HEK293 (cell line): ENCODE measurements at regions not wholly inside any gene's neighbourhood (a gene's known extent, or its start where the extent isn't known, plus 50 kb on each side); places are given as distances from the start of the nearest gene placed in this dataset.

ENCODE experiments used
- CTCF ChIA-PET: fragments of 350-600 bp; formaldehyde crosslinking; extraction: SDS; loops from one replicate; lab custom pipeline; 2021; ENCODE audit warnings: antibody characterized with exemption; lab: Yijun Ruan, JAX
- POLR2A ChIA-PET: fragments of 300-600 bp; formaldehyde crosslinking; extraction: SDS; loops from one replicate; lab custom pipeline; 2020; ENCODE audit warnings: antibody characterized with exemption, inconsistent platforms; lab: Yijun Ruan, JAX
- H3K27ac ChIP-seq: fragments of 200-500 bp; sonication (Bioruptor generic); 2 replicates; pipeline ENCODE4 v1.5.1; 2014; ENCODE audit warnings: low read depth, low read length, control low read depth, inconsistent platforms; ENCODE audit errors: extremely low read depth
- H3K36me3 ChIP-seq, 2 experiments: fragments of 200-500 bp in 1 of 2; sonication (Bioruptor generic) in 1 of 2; 1 replicate in 1 of 2; 2 replicates in 1 of 2; pipeline ENCODE4 v1.5.1; 2014 to 2017; ENCODE audit warnings: inconsistent platforms in 2 of 2, low read length in 2 of 2; ENCODE audit not compliant: control insufficient read depth in 2 of 2, insufficient read depth in 1 of 2
- H3K4me1 ChIP-seq: fragments of 200-500 bp; sonication (Bioruptor generic); 2 replicates; pipeline ENCODE4 v1.5.1; 2014; ENCODE audit warnings: mild to moderate bottlenecking, low read length, inconsistent platforms; ENCODE audit not compliant: control insufficient read depth, insufficient read depth
- H3K4me3 ChIP-seq: 2 replicates; pipeline ENCODE4 v1.5.1; 2011; ENCODE audit warnings: low read depth, mild to moderate bottlenecking, control low read depth, low read length, moderate library complexity
- H3K9me3 ChIP-seq: fragments of 200-500 bp; sonication (Bioruptor generic); 2 replicates; pipeline ENCODE4 v1.5.1; 2014; ENCODE audit warnings: low read depth, low read length, inconsistent platforms; ENCODE audit not compliant: control insufficient read depth, insufficient read depth
- GLI2 ChIP-seq: fragments of 450-650 bp; formaldehyde crosslinking; IDR thresholded peaks from 2 replicates; pipeline ENCODE4; 2017; ENCODE audit warnings: missing biosample characterization, missing genetic modification characterization, low read depth, borderline replicate concordance
- YY1 ChIP-seq: fragments of 450-650 bp; formaldehyde crosslinking; IDR thresholded peaks from 2 replicates; pipeline ENCODE4 v1.5.1; 2018; ENCODE audit warnings: missing biosample characterization, missing genetic modification characterization
- YY2 ChIP-seq: fragments of 450-650 bp; formaldehyde crosslinking; IDR thresholded peaks from 2 replicates; pipeline ENCODE4 v1.5.1; 2016; ENCODE audit warnings: missing biosample characterization, missing genetic modification characterization
- ZFP37 ChIP-seq: fragments of 450-650 bp; formaldehyde crosslinking; IDR thresholded peaks from 2 replicates; pipeline ENCODE4 v1.5.1; 2016; ENCODE audit warnings: missing biosample characterization, missing genetic modification characterization
- ZFP69B ChIP-seq: fragments of 450-650 bp; formaldehyde crosslinking; IDR thresholded peaks from 2 replicates; pipeline ENCODE4 v1.5.1; 2016; ENCODE audit warnings: missing biosample characterization, missing genetic modification characterization
- ZIC2 ChIP-seq: fragments of 450-650 bp; formaldehyde crosslinking; IDR thresholded peaks from 2 replicates; pipeline ENCODE4 v1.5.1; 2016; ENCODE audit warnings: missing biosample characterization, missing genetic modification characterization
- ZNF10 ChIP-seq: fragments of 450-650 bp; formaldehyde crosslinking; IDR thresholded peaks from 2 replicates; pipeline ENCODE4 v1.5.1; 2017; ENCODE audit warnings: missing biosample characterization, missing genetic modification characterization
- ZNF133 ChIP-seq: fragments of 450-650 bp; formaldehyde crosslinking; IDR thresholded peaks from 2 replicates; pipeline ENCODE4 v1.5.1; 2016; ENCODE audit warnings: missing biosample characterization, missing genetic modification characterization
- ZNF138 ChIP-seq: fragments of 450-650 bp; formaldehyde crosslinking; IDR thresholded peaks from 2 replicates; pipeline ENCODE4 v1.5.1; 2016; ENCODE audit warnings: missing biosample characterization, missing genetic modification characterization, borderline replicate concordance
- ZNF16 ChIP-seq: fragments of 450-650 bp; formaldehyde crosslinking; IDR thresholded peaks from 2 replicates; pipeline ENCODE4 v1.5.1; 2016; ENCODE audit warnings: low read depth, missing biosample characterization, missing genetic modification characterization
- ZNF184 ChIP-seq: fragments of 450-650 bp; IDR thresholded peaks from 2 replicates; pipeline ENCODE4 v1.5.1; 2018; ENCODE audit warnings: missing biosample characterization, mild to moderate bottlenecking, missing genetic modification characterization
- ZNF221 ChIP-seq: fragments of 450-650 bp; formaldehyde crosslinking; IDR thresholded peaks from 2 replicates; pipeline ENCODE4 v1.5.1; 2017; ENCODE audit warnings: missing biosample characterization, missing genetic modification characterization, borderline replicate concordance
- ZNF366 ChIP-seq: fragments of 450-650 bp; formaldehyde crosslinking; conservative IDR thresholded peaks from 2 replicates; pipeline ENCODE4 v1.5.1; 2016; ENCODE audit warnings: missing biosample characterization, missing genetic modification characterization
- ZNF37A ChIP-seq: fragments of 450-650 bp; IDR thresholded peaks from 2 replicates; pipeline ENCODE4 v1.5.1; 2018; ENCODE audit warnings: missing biosample characterization, missing genetic modification characterization
- ZNF518A ChIP-seq: fragments of 450-650 bp; formaldehyde crosslinking; conservative IDR thresholded peaks from 2 replicates; pipeline ENCODE4 v1.5.1; 2016; ENCODE audit warnings: low read depth, missing biosample characterization, missing genetic modification characterization
- ZNF571 ChIP-seq: fragments of 450-650 bp; formaldehyde crosslinking; IDR thresholded peaks from 2 replicates; pipeline ENCODE4 v1.5.0; 2017; ENCODE audit warnings: missing biosample characterization, missing genetic modification characterization
- ZNF626 ChIP-seq: fragments of 450-650 bp; sonication (Bioruptor Pico); formaldehyde crosslinking; IDR thresholded peaks from 2 replicates; pipeline ENCODE4 v1.5.1; 2018; ENCODE audit warnings: missing biosample characterization, missing genetic modification characterization, inconsistent platforms
- ZNF707 ChIP-seq: fragments of 450-650 bp; formaldehyde crosslinking; IDR thresholded peaks from 2 replicates; pipeline ENCODE4 v1.5.1; 2016; ENCODE audit warnings: missing biosample characterization, missing genetic modification characterization
- ZNF785 ChIP-seq: fragments of 450-650 bp; formaldehyde crosslinking; IDR thresholded peaks from 2 replicates; pipeline ENCODE4 v1.5.1; 2016; ENCODE audit warnings: missing biosample characterization, missing genetic modification characterization
- ZNF843 ChIP-seq: fragments of 450-650 bp; formaldehyde crosslinking; IDR thresholded peaks from 2 replicates; pipeline ENCODE4 v1.5.1; 2016; ENCODE audit warnings: missing biosample characterization, missing genetic modification characterization
- ZXDB ChIP-seq: fragments of 450-650 bp; formaldehyde crosslinking; IDR thresholded peaks from 2 replicates; pipeline ENCODE4 v1.5.1; 2016; ENCODE audit warnings: missing biosample characterization, missing genetic modification characterization
- TF ChIP-seq, protein P1 (sequence below): fragments of 450-650 bp; formaldehyde crosslinking; IDR thresholded peaks from 2 replicates; pipeline ENCODE4 v1.5.1; 2017; ENCODE audit warnings: missing biosample characterization, mild to moderate bottlenecking, missing genetic modification characterization, moderate library complexity
- TF ChIP-seq, protein P2 (sequence below): fragments of 450-650 bp; formaldehyde crosslinking; conservative IDR thresholded peaks from 2 replicates; pipeline ENCODE4 v1.5.1; 2016; ENCODE audit warnings: low read depth, missing biosample characterization, missing genetic modification characterization
- TF ChIP-seq, protein P3 (sequence below): fragments of 450-650 bp; formaldehyde crosslinking; IDR thresholded peaks from 2 replicates; pipeline ENCODE4 v1.5.1; 2016; ENCODE audit warnings: missing biosample characterization, missing genetic modification characterization

DNA sequence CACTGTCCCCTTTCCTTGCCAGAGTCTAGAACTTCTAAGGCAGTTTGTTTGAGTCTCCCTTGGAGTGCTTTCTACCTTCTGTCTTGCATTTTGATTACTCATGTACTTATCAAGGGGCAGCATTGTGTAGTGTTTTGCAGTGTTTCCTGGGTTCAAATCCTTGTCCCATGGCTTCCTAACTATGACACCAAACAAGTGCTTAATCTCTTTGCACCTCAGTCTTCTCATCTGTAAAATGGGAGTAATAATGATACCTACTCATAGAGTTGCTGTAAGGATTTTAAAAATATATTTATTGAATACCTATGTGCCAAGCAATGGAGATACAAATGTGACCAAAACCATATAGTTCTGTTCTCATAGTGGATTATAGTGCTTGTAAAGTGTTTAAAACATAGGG lies 105.5 kb upstream of the PKDCC start:
- ChIA-PET POLR2A (no interaction called here), CTCF (interaction anchor here (1.1 to 1.4 kb wide), 2 partner anchors 9 to 55 kb away, joined by 3 read pairs; no protein-coding TSS in a partner anchor)
- Histone ChIP-seq H3K4me3 (no peak overlapping the region), H3K27ac (no peak overlapping the region), H3K36me3 (no peaks in the 10 kb centered on the region), H3K9me3 (no peaks in the 10 kb centered on the region), H3K4me1 (no peaks in the 10 kb centered on the region)
- TF ChIP-seq ZNF138 (tag by site-specific recombination), result no peak
- TF ChIP-seq, protein P1, sequence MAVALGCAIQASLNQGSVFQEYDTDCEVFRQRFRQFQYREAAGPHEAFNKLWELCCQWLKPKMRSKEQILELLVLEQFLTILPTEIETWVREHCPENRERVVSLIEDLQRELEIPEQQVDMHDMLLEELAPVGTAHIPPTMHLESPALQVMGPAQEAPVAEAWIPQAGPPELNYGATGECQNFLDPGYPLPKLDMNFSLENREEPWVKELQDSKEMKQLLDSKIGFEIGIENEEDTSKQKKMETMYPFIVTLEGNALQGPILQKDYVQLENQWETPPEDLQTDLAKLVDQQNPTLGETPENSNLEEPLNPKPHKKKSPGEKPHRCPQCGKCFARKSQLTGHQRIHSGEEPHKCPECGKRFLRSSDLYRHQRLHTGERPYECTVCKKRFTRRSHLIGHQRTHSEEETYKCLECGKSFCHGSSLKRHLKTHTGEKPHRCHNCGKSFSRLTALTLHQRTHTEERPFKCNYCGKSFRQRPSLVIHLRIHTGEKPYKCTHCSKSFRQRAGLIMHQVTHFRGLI, result no peak
- no peak for TF ChIP-seq ZNF221
- no peak for TF ChIP-seq ZNF366 (tag by site-specific recombination)
- no peak for TF ChIP-seq ZNF16
- no peak for TF ChIP-seq ZNF10 (tag by site-specific recombination)
- TF ChIP-seq, protein P2, sequence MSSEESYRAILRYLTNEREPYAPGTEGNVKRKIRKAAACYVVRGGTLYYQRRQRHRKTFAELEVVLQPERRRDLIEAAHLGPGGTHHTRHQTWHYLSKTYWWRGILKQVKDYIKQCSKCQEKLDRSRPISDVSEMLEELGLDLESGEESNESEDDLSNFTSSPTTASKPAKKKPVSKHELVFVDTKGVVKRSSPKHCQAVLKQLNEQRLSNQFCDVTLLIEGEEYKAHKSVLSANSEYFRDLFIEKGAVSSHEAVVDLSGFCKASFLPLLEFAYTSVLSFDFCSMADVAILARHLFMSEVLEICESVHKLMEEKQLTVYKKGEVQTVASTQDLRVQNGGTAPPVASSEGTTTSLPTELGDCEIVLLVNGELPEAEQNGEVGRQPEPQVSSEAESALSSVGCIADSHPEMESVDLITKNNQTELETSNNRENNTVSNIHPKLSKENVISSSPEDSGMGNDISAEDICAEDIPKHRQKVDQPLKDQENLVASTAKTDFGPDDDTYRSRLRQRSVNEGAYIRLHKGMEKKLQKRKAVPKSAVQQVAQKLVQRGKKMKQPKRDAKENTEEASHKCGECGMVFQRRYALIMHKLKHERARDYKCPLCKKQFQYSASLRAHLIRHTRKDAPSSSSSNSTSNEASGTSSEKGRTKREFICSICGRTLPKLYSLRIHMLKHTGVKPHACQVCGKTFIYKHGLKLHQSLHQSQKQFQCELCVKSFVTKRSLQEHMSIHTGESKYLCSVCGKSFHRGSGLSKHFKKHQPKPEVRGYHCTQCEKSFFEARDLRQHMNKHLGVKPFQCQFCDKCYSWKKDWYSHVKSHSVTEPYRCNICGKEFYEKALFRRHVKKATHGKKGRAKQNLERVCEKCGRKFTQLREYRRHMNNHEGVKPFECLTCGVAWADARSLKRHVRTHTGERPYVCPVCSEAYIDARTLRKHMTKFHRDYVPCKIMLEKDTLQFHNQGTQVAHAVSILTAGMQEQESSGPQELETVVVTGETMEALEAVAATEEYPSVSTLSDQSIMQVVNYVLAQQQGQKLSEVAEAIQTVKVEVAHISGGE (tag by site-specific recombination), result no peak
- no peak for TF ChIP-seq ZNF184 (tag by site-specific recombination)
- TF ChIP-seq ZNF571 (tag by site-specific recombination), result no peak
- TF ChIP-seq YY1 (tag by site-specific recombination), result no peak
- TF ChIP-seq ZNF785 (tag by site-specific recombination), result no peak
- TF ChIP-seq ZNF133 (tag by site-specific recombination), result no peak
- TF ChIP-seq ZFP69B (tag by site-specific recombination), result no peak
- no peak for TF ChIP-seq GLI2 (tag by site-specific recombination)
- TF ChIP-seq YY2 (tag by site-specific recombination), result no peak
- TF ChIP-seq ZIC2 (tag by site-specific recombination), result no peak
- no peak for TF ChIP-seq ZNF707 (tag by site-specific recombination)
- TF ChIP-seq ZNF626 (tag by site-specific recombination), result no peak

DNA sequence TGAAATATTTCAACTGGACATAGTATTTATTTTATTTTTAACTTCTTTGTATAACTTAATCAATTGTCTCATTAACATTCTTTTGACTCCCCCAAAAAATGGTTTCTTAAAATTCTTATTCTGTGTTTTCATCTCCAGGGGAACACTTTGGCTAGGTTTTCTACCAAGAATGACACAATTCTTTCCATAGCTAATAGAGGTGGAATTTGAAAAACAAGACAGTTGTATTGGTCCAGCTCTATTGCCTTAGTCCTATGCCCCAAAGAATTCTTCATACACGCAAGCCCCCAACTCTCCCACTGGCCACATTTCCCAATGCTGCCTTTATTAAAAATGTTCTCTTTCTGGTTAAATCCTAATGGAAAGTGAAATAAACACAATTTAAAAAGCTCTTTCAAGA lies 104.7 kb upstream of the PKDCC start:
- CTCF ChIA-PET, result interaction anchor here (0.6 to 1.4 kb wide), 3 partner anchors 10 to 56 kb away, joined by 3 read pairs; no protein-coding TSS in a partner anchor
- no peak for TF ChIP-seq ZFP37 (tag by site-specific recombination)
- no peak for TF ChIP-seq ZNF37A (tag by site-specific recombination)
- TF ChIP-seq ZNF843 (tag by site-specific recombination), result no peak
- TF ChIP-seq ZXDB, result no peak
- TF ChIP-seq, protein P3, sequence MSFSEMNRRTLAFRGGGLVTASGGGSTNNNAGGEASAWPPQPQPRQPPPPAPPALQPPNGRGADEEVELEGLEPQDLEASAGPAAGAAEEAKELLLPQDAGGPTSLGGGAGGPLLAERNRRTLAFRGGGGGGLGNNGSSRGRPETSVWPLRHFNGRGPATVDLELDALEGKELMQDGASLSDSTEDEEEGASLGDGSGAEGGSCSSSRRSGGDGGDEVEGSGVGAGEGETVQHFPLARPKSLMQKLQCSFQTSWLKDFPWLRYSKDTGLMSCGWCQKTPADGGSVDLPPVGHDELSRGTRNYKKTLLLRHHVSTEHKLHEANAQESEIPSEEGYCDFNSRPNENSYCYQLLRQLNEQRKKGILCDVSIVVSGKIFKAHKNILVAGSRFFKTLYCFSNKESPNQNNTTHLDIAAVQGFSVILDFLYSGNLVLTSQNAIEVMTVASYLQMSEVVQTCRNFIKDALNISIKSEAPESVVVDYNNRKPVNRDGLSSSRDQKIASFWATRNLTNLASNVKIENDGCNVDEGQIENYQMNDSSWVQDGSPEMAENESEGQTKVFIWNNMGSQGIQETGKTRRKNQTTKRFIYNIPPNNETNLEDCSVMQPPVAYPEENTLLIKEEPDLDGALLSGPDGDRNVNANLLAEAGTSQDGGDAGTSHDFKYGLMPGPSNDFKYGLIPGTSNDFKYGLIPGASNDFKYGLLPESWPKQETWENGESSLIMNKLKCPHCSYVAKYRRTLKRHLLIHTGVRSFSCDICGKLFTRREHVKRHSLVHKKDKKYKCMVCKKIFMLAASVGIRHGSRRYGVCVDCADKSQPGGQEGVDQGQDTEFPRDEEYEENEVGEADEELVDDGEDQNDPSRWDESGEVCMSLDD (tag by site-specific recombination), result no peak
- no peak for TF ChIP-seq ZNF518A
- H3K36me3 ChIP-seq, result no peaks in the 10 kb centered on the region
- POLR2A ChIA-PET, result no interaction called here
- no peaks in the 10 kb centered on the region for H3K4me1 ChIP-seq
- no peak overlapping the region for H3K27ac ChIP-seq
- no peak overlapping the region for H3K4me3 ChIP-seq
- no peaks in the 10 kb centered on the region for H3K9me3 ChIP-seq
